ENCODE measurements at regions not wholly inside any gene's neighbourhood (a gene's known extent, or its start where the extent isn't known, plus 50 kb on each side); places are given as distances from the start of the nearest gene placed in this dataset.

DNA sequence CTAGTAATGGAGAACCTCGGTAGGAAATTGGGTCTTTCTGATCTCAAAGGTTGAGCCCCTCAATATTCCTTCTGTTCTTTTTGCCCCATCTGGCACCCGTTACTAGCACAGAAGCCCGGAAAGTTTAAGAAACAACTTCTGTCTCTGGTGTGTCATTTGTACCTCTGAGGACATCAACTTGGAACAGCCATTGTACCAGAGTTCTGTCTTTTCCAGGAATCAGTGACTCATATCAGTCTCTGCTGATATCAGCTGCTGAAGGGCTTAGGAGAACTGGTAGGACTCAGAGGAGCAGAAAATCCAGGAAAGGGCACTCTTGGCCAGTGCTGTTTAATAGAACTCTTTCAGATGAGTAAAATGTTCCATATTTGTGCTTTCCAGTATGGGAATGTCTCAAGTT is 78.3 kb upstream of the CHD6 start:
- TF ChIP-seq CTCF (conservative IDR thresholded peaks at IDR 0.05) (no peak), ZFX (IDR thresholded peaks at IDR 0.05) (no peak)

Data from C4-2B (cell line).